ENCODE measurements at regions not wholly inside any gene's neighbourhood (a gene's known extent, or its start where the extent isn't known, plus 50 kb on each side); places are given as distances from the start of the nearest gene placed in this dataset.

DNA sequence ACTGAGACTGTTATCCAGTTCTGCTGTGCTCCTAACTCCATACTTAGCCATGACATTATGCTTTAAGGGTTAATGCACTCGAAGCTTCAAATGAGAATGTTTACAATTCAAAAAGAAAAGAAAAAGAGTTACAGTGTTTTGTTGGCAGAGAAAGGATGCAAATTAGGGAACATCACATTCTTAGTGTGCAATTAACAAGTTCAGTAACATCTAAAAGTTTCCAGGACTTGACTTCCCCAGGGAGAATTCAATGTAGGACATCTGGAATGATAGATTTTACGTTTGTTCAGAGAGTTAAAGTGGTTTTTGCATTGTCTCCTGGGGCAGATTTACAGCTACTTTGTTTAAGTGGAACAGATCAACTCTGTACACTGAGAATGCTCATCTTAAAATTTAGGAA is 525.2 kb downstream of the LIG4 start:
- POLR2A ChIA-PET: no interaction called here
- ATAC-seq: no peak
- no peaks in the 10 kb centered on the region for H3K9me3 Mint-ChIP-seq (ENCODE audit: insufficient read depth)

DNA sequence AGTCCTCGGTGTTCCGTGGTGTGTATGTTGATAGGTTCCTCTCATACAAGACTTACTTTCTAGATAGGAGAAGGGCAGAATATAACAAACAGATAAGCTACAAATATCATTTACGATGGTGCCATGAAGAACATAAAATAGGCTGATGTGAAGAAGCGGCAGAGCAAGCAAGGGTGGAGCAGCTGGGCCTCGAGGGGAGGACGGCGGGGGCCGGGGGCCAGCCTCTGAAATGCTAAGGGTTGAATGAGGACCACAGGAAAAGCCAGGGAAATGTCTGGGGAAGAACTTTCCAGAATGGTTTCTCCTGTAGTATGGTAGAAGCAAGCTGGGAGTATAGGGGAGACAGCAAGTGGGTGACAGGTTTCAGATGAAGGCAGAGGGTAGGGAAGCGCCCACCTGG is 529.5 kb downstream of the LIG4 start:
- Mint-ChIP-seq H3K4me3 (no peak overlapping the region), H3K27me3 (ENCODE audit: low read depth) (no peaks in the 10 kb centered on the region), H3K9me3 (ENCODE audit: insufficient read depth) (no peaks in the 10 kb centered on the region), H3K36me3 (ENCODE audit: low read depth) (no peaks in the 10 kb centered on the region), H3K4me1 (ENCODE audit: low read depth) (no peaks in the 10 kb centered on the region), H3K27ac (no peak overlapping the region)
- ChIA-PET POLR2A (no interaction called here), CTCF (no interaction called here)
- no peak for DNase-seq
- no peak for ATAC-seq

More for the DNA sequence above, 525.2 kb downstream of the LIG4 start:
- CTCF ChIA-PET: no interaction called here
- H3K36me3 Mint-ChIP-seq (ENCODE audit: low read depth): no peaks in the 10 kb centered on the region
- no peaks in the 10 kb centered on the region for H3K4me1 Mint-ChIP-seq (ENCODE audit: low read depth)
- no peak overlapping the region for H3K4me3 Mint-ChIP-seq
- DNase-seq: no peak
- H3K27ac Mint-ChIP-seq: no peak overlapping the region
- no peaks in the 10 kb centered on the region for H3K27me3 Mint-ChIP-seq (ENCODE audit: low read depth)

- Mint-ChIP-seq H3K27ac (no peak overlapping the region), H3K36me3 (ENCODE audit: low read depth) (no peaks in the 10 kb centered on the region), H3K4me3 (no peak overlapping the region), H3K9me3 (ENCODE audit: insufficient read depth) (no peaks in the 10 kb centered on the region), H3K4me1 (ENCODE audit: low read depth) (no peaks in the 10 kb centered on the region), H3K27me3 (ENCODE audit: low read depth) (no peaks in the 10 kb centered on the region)
- ChIA-PET POLR2A (no interaction called here), CTCF (no interaction called here)
- ATAC-seq (no peak), DNase-seq (no peak)
Observed at GRCh38 chr13:107681600-107681999, 533.7 kb downstream of the LIG4 start.

- no peak overlapping the region for H3K27ac Mint-ChIP-seq
- no peaks in the 10 kb centered on the region for H3K4me1 Mint-ChIP-seq (ENCODE audit: low read depth)
- CTCF ChIA-PET: no interaction called here
- H3K36me3 Mint-ChIP-seq (ENCODE audit: low read depth): no peaks in the 10 kb centered on the region
- no peak for ATAC-seq
- no peak overlapping the region for H3K4me3 Mint-ChIP-seq
- no peak for DNase-seq
- POLR2A ChIA-PET: no interaction called here
- no peaks in the 10 kb centered on the region for H3K27me3 Mint-ChIP-seq (ENCODE audit: low read depth)
- peaks cover 2% of the 10 kb centered on the region for H3K9me3 Mint-ChIP-seq (ENCODE audit: insufficient read depth)
Observed at GRCh38 chr13:107680115-107680514, 535.2 kb downstream of the LIG4 start.

DNA sequence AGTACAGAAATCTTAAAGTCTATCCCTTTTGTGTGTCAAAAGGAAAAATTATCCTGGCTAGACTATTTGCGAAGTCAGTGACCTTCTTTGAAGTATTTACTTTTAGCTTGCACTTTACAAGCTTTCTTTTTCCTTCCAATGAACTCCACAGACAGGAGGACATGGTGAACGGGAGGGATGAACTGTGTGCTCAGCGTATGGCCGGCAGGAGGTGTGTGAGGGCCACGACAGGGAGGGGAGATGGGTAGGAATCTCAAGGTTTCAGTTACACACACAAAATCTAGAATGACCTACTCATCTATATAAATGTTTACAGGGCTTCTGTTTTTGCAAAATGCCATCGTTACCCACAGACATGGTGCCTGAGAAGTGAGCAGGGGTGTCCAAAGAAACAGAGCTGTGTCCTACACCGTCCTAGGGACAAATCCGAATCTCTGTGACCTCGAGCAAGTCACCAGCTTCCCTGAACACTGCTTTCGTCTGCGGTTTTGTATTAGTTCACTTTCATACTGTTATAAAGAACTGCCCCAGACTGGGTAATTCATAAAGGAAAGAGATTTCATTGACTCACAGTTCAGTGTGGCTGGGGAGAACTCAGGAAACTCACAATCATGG is 537.2 kb downstream of the LIG4 start:
- DNase-seq (no peak), ATAC-seq (no peak)
- CTCF ChIA-PET: no interaction called here
- POLR2A ChIA-PET: no interaction called here
- H3K27me3 Mint-ChIP-seq (ENCODE audit: low read depth): no peaks in the 10 kb centered on the region
- no peak overlapping the region for H3K27ac Mint-ChIP-seq
- H3K4me3 Mint-ChIP-seq: no peak overlapping the region
- H3K36me3 Mint-ChIP-seq (ENCODE audit: low read depth): no peaks in the 10 kb centered on the region
- peaks cover 4% of the 10 kb centered on the region for H3K9me3 Mint-ChIP-seq (ENCODE audit: insufficient read depth)
- H3K4me1 Mint-ChIP-seq (ENCODE audit: low read depth): no peaks in the 10 kb centered on the region

DNA sequence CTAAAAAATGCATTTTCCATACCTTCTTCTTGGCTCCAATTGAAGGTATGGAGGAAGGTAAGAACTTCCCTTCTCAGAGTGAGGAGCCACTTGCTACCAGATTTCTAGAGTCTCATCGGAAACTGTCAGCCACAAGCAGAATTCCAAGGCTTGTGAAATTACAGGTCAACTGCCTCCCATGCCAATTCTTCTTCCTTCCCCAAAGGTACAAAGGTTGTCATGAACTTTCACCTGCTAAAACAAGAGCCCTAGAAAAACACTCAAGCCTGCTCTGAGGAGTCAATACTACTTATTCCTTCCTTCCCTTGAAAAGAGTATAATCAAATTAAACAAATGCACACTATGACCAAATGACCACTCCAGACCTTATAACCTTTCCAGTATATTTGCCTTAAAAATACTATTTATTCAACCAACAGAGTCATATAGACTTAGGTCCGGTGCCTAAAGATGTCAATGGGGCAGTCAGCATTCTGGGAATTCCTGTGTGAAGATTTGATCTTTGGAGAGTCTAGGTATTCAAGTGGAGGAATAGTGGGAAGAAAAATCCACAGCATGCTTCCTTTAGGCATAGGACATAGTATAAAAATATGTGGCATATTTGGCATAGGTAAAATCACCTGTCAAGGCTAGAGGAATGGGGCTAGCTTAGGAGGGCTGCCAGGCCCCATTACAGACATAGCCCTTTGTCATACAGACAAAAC is 539.3 kb downstream of the LIG4 start:
- H3K4me3 Mint-ChIP-seq: no peak overlapping the region
- no peak for ATAC-seq
- ChIA-PET POLR2A (no interaction called here), CTCF (no interaction called here)
- no peak for DNase-seq
- no peak overlapping the region for H3K27ac Mint-ChIP-seq
- H3K36me3 Mint-ChIP-seq (ENCODE audit: low read depth): no peaks in the 10 kb centered on the region
- H3K4me1 Mint-ChIP-seq (ENCODE audit: low read depth): no peaks in the 10 kb centered on the region
- H3K27me3 Mint-ChIP-seq (ENCODE audit: low read depth): no peaks in the 10 kb centered on the region
- H3K9me3 Mint-ChIP-seq (ENCODE audit: insufficient read depth): peaks cover 4% of the 10 kb centered on the region

- no peaks in the 10 kb centered on the region for H3K27me3 Mint-ChIP-seq (ENCODE audit: low read depth)
- no peak overlapping the region for H3K27ac Mint-ChIP-seq
- H3K4me1 Mint-ChIP-seq (ENCODE audit: low read depth): no peaks in the 10 kb centered on the region
- H3K36me3 Mint-ChIP-seq (ENCODE audit: low read depth): no peaks in the 10 kb centered on the region
- H3K4me3 Mint-ChIP-seq: no peak overlapping the region
- peaks cover 4% of the 10 kb centered on the region for H3K9me3 Mint-ChIP-seq (ENCODE audit: insufficient read depth)
- no peak for DNase-seq
- no peak for ATAC-seq
- ChIA-PET POLR2A (no interaction called here), CTCF (no interaction called here)
Observed at GRCh38 chr13:107669391-107669993, 545.8 kb downstream of the LIG4 start.

DNA sequence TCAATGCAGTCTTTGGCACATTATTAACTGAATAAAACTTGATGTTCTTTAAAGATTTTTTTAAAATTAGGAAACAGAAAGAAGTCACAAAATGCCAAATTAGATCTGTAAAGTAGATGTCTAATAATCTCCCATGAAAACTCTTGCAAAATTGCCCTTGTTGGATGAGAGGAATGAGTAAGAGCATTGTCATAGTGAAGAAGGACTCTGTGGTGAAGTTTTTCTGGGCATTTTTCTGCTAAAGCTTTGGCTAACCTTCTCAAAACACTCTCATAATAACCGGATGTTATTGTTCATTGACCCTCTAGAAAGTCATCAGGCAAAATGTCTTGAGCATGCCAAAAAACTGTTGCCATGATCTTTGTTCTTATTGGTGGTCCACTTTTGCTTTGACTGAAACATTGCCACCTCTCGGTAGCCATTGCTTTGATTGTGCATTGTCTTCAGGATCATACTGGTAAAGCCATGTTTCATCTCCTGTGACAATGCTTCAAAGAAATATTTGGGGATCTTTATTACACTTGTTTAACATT is 549.3 kb downstream of the LIG4 start:
- DNase-seq (no peak), ATAC-seq (no peak)
- Mint-ChIP-seq H3K27ac (no peak overlapping the region), H3K27me3 (ENCODE audit: low read depth) (no peaks in the 10 kb centered on the region), H3K9me3 (ENCODE audit: insufficient read depth) (peaks cover 8% of the 10 kb centered on the region), H3K36me3 (ENCODE audit: low read depth) (no peaks in the 10 kb centered on the region), H3K4me3 (no peak overlapping the region), H3K4me1 (ENCODE audit: low read depth) (no peaks in the 10 kb centered on the region)
- POLR2A ChIA-PET: no interaction called here
- CTCF ChIA-PET: no interaction called here

DNA sequence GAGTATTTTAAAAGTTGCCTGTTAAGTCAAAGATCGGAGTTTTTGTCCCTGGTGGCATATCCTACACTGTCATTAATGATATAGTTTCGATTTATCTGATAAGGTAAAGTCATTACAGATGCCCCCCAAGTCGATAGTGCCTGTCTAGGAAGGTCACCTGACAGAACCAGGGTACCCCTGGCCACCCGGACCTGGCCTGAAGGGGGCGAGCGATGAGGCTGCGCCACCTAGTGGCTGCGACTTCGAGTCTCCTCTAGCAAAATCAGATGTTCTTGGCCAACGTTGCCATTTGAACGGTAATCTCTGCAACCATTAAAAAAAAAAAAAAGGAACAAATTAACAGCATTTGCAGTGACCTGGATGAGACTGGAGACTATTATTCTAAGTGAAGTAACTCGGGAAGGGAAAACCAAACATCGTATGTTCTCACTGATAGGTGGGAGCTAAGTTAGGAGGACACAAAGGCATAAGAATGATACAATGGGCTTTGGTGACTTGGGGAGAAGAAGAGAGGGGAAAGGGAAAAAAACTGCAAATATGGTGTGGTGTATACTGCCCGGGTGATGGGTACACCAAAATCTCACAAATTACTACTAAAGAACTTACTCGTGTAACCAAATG is 565.1 kb downstream of the LIG4 start:
- ChIA-PET POLR2A (no interaction called here), CTCF (interaction anchor here (0.6 to 1.6 kb wide), 4 partner anchors 9 to 453 kb away, joined by 3 to 7 read pairs (median 4); no protein-coding TSS in a partner anchor)
- Mint-ChIP-seq H3K27me3 (ENCODE audit: low read depth) (no peaks in the 10 kb centered on the region), H3K4me1 (ENCODE audit: low read depth) (no peaks in the 10 kb centered on the region), H3K36me3 (ENCODE audit: low read depth) (no peaks in the 10 kb centered on the region), H3K4me3 (no peak overlapping the region), H3K9me3 (ENCODE audit: insufficient read depth) (no peaks in the 10 kb centered on the region), H3K27ac (no peak overlapping the region)
- ATAC-seq: peak; percentile 60
- DNase-seq: peak; percentile 43

DNA sequence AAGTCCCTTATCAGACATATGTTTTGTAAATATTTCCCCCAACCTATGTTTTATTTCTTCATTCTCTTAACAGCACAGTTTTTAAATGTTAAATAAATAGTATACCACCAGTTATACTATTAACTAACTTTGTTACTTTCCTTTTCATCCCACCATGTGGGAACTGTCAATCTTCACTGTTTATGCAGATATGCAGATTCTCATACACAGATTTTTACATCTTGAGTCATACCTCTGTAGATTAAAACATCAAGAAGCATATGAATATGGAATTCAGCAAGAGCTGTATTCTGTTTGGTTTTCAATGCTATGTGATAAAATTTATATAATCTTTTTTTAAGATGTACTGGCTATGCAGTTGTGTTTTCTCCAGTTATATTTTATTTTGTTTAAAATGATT is 566.3 kb downstream of the LIG4 start:
- Mint-ChIP-seq H3K4me1 (ENCODE audit: low read depth) (no peaks in the 10 kb centered on the region), H3K27me3 (ENCODE audit: low read depth) (no peaks in the 10 kb centered on the region), H3K9me3 (ENCODE audit: insufficient read depth) (no peaks in the 10 kb centered on the region), H3K4me3 (no peak overlapping the region), H3K36me3 (ENCODE audit: low read depth) (no peaks in the 10 kb centered on the region), H3K27ac (no peak overlapping the region)
- CTCF ChIA-PET: interaction anchor here (0.6 to 1.6 kb wide), 3 partner anchors 253 to 451 kb away, joined by 3 to 7 read pairs (median 3); no protein-coding TSS in a partner anchor
- DNase-seq (no peak), ATAC-seq (no peak)
- POLR2A ChIA-PET: no interaction called here

- ATAC-seq: no peak
- no peak for DNase-seq
- Mint-ChIP-seq H3K4me3 (no peak overlapping the region), H3K36me3 (ENCODE audit: low read depth) (no peaks in the 10 kb centered on the region), H3K4me1 (ENCODE audit: low read depth) (no peaks in the 10 kb centered on the region), H3K27ac (no peak overlapping the region), H3K27me3 (ENCODE audit: low read depth) (no peaks in the 10 kb centered on the region), H3K9me3 (ENCODE audit: insufficient read depth) (no peaks in the 10 kb centered on the region)
- ChIA-PET POLR2A (no interaction called here), CTCF (no interaction called here)
Observed at GRCh38 chr13:107644136-107644535, 571.2 kb downstream of the LIG4 start.

- Mint-ChIP-seq H3K4me1 (ENCODE audit: low read depth) (no peaks in the 10 kb centered on the region), H3K4me3 (no peak overlapping the region), H3K9me3 (ENCODE audit: insufficient read depth) (no peaks in the 10 kb centered on the region), H3K27ac (no peak overlapping the region), H3K27me3 (ENCODE audit: low read depth) (no peaks in the 10 kb centered on the region), H3K36me3 (ENCODE audit: low read depth) (no peaks in the 10 kb centered on the region)
- POLR2A ChIA-PET: no interaction called here
- DNase-seq: no peak
- no peak for ATAC-seq
- CTCF ChIA-PET: no interaction called here
Observed at GRCh38 chr13:107643615-107644014, 571.7 kb downstream of the LIG4 start.
